GM18517 (cell line): ENCODE measurements at regions not wholly inside any gene's neighbourhood (a gene's known extent, or its start where the extent isn't known, plus 50 kb on each side); places are given as distances from the start of the nearest gene placed in this dataset.
"Not testable (repeated sequence)": the region's sequence is repeated elsewhere in the genome, so short reads cannot be mapped to it uniquely, and the experiment has no call there.

Experiments
- ATAC-seq: cut with Tn5 transposase; IDR thresholded peaks from one replicate; pipeline ENCODE4 v1.9.1; 2021; ENCODE audit warnings: mild to moderate bottlenecking, moderate library complexity; ENCODE audit not compliant: unreplicated experiment

DNA sequence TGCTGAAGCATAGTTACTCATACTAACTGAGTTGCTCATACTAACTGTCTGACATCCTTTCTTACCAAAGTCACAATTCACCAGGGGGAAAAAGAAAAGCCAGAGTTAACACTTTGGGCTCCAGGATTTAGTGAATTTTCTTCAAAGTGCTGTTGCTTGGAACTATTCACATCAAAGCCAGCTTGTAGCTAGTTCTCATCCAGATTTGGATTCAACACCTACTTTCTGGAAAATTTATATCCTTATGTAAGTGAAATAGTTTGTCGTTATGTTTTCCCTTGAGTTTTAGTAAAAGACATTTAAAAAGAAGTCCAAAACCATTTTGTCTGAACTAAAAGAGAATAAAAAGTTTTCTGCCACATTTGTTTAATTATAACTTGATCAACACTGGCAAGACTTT, 264.6 kb downstream of the BRINP2 start:
- no peak for ATAC-seq

DNA sequence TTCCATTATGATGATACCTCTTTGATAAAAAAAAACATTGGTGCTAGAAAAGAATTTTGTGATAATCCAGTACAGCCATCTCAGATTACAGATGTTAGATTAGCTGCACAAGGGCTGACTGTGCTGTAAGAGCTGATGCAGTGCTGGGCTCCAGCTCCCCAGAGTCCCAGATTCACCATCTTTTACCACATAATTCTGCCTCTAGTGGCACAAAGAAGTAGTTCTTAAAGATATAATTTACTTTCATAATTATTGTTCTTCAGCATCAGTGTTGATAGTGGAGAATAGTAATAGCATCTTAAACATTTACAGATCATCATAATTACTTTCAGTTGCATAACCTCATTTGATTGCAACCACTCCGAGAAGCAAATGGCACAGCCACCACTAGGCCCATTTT, 262.1 kb downstream of the BRINP2 start:
- ATAC-seq, result no peak

DNA sequence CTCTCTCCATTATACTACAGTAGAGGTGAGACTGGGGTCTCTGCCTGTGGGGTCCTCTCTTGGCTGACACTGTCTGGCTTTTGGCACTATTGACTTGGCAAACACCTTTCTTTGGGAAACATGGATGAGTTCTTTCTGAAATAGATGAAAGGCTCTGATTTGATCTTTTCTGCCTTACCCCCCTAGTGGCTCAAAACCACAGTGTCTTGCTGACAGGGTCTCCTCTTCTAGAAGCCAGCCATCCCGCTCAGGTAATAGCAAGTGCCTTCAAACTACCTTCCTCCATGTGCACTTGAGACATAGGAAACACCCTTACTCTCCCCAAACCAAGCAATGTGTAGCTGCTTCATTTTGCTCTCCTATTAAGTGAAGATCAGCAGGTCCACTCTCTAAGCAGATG, 260.4 kb downstream of the BRINP2 start:
- ATAC-seq, result no peak

DNA sequence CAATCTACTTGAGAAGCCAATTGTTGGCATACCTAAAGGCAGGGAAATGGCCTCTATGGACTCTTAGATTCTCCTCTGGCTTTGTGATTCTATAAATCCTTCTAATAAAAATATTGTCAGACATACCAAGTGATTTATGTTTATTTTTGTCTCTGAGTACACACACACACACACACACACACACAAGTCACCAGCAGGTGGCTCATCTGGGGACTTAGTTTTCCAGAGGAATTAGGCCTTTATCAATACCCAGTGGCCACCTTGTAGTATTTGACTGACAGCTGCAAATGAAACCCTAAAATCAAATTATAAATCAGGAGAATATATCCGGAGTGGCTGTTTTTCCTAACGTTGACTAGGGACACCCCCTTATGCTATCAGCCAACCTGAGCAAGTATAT, 258.5 kb downstream of the BRINP2 start:
- no peak for ATAC-seq

DNA sequence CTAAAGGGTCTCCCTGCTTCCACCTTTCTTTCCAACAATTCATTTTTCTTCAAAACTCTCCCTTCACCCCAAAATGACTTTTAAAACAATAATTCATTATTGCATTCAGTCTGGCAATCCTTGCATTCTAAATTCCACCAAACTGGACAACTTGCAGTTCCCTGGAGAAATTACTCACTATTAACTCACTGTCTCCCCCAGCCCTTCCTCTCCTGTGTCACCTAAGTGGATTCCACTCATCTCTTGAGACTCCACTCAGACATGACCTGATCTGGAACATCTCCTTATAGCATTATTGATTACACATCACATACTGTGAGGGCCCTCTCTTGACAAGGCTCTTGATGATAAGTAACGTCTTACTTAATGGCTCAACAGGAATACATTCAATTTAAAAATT, 257.1 kb downstream of the BRINP2 start:
- ATAC-seq, result no peak

DNA sequence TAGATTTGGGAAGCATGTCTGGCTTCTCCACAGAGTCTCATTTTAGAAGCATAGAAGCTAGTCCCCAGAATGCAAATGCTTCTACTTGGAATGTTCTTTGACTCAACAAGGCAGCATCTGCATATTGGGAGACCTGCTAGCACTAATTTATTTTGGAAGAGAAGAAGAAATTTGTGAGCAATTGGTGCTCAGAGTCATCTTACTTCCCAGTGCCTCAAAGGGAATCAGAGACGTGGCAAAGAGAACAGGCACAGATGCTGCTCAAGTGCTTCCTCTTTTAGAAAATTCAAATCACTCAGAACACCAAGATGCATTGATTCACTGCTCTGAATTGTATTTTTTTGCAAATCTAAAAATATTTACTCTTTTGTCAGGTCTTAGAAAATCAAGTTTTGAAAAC, 255.7 kb downstream of the BRINP2 start:
- no peak for ATAC-seq

GRCh38 chr1:177425199-177425598, 254.4 kb downstream of the BRINP2 start:
- no peak for ATAC-seq

GRCh38 chr1:177424744-177425143, 254.0 kb downstream of the BRINP2 start:
- ATAC-seq, result no peak

GRCh38 chr1:177423090-177423489, 252.3 kb downstream of the BRINP2 start:
- ATAC-seq, result no peak

DNA sequence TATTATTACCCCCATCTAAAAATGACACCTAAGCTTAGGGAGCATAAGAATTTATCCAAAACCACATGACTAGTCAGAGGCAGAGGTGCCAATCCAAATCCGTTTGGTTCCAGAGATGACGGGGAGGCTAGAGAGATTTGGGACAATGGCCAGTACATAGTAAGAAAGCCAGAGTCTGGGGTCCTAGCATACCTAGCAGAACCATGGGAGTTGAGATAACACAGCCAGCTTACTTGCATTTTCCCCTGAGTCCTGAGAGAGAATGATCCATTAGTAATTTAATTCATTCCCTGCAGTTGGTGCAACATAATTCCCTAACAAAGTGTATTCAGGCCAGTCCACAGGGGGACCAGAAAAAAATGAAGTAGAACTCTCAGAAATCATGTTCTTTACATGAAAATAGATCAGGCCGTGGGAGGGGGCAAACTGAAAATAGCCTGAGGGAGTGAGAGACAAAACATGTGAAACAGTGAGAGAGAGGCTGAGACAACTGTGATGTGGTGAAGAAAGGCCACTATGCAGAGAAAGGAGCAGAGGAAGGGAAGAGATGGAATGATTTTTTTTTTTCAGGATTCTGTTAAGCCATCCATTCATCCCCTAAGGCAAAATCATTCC, 243.3 kb downstream of the BRINP2 start:
- ATAC-seq, result no peak

- no peak for ATAC-seq
Observed at GRCh38 chr1:177411381-177411780, 240.6 kb downstream of the BRINP2 start.

- no peak for ATAC-seq
Observed at GRCh38 chr1:177410179-177410766, 239.5 kb downstream of the BRINP2 start.

DNA sequence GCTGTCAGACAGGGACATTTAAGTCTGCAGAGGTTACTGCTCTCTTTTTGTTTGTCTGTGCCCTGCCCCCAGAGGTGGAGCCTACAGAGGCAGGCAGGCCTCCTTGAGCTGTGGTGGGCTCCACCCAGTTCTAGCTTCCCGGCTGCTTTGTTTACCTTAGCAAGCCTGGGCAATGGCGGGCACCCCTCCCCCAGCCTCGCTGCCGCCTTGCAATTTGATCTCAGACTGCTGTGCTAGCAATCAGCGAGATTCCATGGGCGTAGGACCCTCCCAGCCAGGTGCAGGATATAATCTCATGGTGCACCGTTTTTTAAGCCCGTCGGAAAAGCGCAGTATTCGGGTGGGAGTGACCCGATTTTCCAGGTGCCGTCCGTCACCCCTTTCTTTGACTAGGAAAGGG, 235.6 kb downstream of the BRINP2 start:
- ATAC-seq, result not testable (repeated sequence)

DNA sequence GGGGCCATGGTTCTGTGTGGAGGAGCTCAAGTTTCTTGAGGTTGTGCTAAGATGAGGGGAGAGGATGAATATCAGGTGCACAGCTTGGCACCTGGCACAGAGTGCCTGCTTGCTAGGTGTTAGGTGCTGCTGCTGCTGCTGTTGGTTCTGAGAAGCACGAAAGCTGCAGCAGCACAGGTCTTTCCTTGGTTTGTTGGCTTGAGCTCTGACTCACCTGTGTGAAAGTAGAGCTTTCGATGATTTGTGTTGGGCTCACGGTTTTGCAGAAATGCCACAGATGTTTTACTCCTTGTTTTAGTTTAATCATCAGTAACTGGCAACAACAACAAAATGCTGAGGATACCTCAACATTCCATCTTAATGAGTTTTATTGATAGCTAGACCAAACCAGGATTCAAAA, 221.6 kb downstream of the BRINP2 start:
- ATAC-seq, result no peak

- ATAC-seq, result no peak
Observed at GRCh38 chr1:177385760-177386698, 215.3 kb downstream of the BRINP2 start.

GRCh38 chr1:177384461-177384860, 213.7 kb downstream of the BRINP2 start:
- no peak for ATAC-seq

DNA sequence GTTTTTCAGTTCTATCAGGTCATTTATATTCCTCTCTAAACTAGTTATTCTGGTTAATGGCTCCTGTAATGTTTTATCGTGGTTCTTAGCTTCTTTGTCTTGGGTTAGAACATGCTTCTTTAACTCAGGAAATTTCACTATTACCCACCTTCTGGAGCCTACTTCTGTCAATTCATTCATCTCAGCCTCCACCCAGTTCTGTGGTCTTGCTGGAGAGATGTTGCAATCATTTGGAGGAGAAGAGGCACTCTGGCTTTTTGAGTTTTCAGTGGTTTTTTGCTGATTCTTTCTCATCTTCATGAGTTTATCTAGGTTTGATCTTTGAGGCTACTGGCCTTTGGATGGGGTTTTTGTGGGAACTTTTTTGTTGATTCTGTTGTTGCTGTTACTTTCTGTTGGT, 213.0 kb downstream of the BRINP2 start:
- ATAC-seq, result no peak

- no peak for ATAC-seq
Observed at GRCh38 chr1:177377866-177378265, 207.1 kb downstream of the BRINP2 start.

GRCh38 chr1:177368255-177368654, 197.5 kb downstream of the BRINP2 start:
- ATAC-seq, result no peak

GRCh38 chr1:177366091-177366490, 195.3 kb downstream of the BRINP2 start:
- ATAC-seq, result no peak

DNA sequence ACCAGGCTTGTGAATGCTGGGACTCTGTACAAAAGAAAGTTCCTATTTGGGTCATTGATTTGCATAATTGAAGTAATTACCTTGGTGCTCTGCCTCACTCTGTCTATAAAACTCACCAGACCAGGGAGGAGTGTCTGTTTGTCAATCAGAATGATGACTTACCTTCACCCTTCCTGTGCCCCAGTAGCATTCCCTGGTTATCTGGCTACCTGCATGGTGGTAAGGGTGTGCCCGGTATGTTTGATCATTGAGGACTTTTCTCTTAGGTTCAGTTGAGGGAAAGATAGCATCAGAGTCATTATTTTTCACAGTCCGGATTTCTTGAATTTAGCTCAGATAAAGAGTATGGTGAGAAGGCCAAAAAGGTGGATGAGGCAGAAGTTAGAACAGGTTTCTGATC, 190.0 kb downstream of the BRINP2 start:
- no peak for ATAC-seq
